Neural progenitor cell (in vitro differentiated cells): ENCODE measurements at regions not wholly inside any gene's neighbourhood (a gene's known extent, or its start where the extent isn't known, plus 50 kb on each side); places are given as distances from the start of the nearest gene placed in this dataset.

Source experiments
- DNase-seq: peaks from one replicate; pipeline ENCODE4 v3.0.0-alpha.2; 2016; ENCODE audit warnings: low spot score
- H2AFZ ChIP-seq: fragments of 200-600 bp; sonication (generic); replicated peaks from 2 replicates; pipeline ENCODE4 v1.6.1; 2016; ENCODE audit warnings: antibody characterized with exemption
- H3F3A ChIP-seq: fragments of 200-600 bp; sonication (generic); 2 replicates; pipeline ENCODE4 v1.6.1; 2016; ENCODE audit warnings: antibody characterized with exemption, low read depth
- H3K27ac ChIP-seq: fragments of 200-600 bp; sonication (generic); 2 replicates; pipeline ENCODE4 v1.5.1; 2016; ENCODE audit warnings: mild to moderate bottlenecking
- H3K27me3 ChIP-seq: fragments of 200-600 bp; sonication (generic); 2 replicates; pipeline ENCODE4 v1.6.1; 2016; ENCODE audit warnings: mild to moderate bottlenecking, moderate library complexity
- H3K36me3 ChIP-seq: fragments of 200-600 bp; sonication (generic); 2 replicates; pipeline ENCODE4 v1.5.1; 2016
- H3K4me1 ChIP-seq: fragments of 200-600 bp; sonication (generic); 2 replicates; pipeline ENCODE4 v1.6.1; 2016; ENCODE audit warnings: mixed run types
- H3K4me2 ChIP-seq: fragments of 200-600 bp; sonication (generic); 2 replicates; pipeline ENCODE4 v1.6.1; 2016
- H3K4me3 ChIP-seq: fragments of 200-600 bp; sonication (generic); 2 replicates; pipeline ENCODE4 v1.5.1; 2016
- H3K79me2 ChIP-seq: fragments of 200-600 bp; sonication (generic); 2 replicates; pipeline ENCODE4 v1.6.1; 2016; ENCODE audit warnings: low read depth
- H3K9ac ChIP-seq: fragments of 200-600 bp; sonication (generic); 2 replicates; pipeline ENCODE4 v1.6.1; 2016
- H3K9me3 ChIP-seq: fragments of 200-600 bp; sonication (generic); 2 replicates; pipeline ENCODE4 v1.5.1; 2016; ENCODE audit warnings: low read depth
- H4K20me1 ChIP-seq: fragments of 200-600 bp; sonication (generic); 2 replicates; pipeline ENCODE4 v1.6.1; 2016; ENCODE audit warnings: low read depth
- H3K27ac Mint-ChIP-seq: 3 replicates; pipeline ENCODE4 v1.8.0; 2021; ENCODE audit warnings: mixed read lengths
- H3K27me3 Mint-ChIP-seq: 2 replicates; pipeline ENCODE4 v1.8.0; 2022; ENCODE audit warnings: low read depth, mild to moderate bottlenecking, inconsistent platforms, moderate library complexity, mixed read lengths; ENCODE audit not compliant: insufficient read depth
- H3K36me3 Mint-ChIP-seq: 3 replicates; pipeline ENCODE4 v1.8.0; 2021; ENCODE audit warnings: mixed read lengths
- H3K4me1 Mint-ChIP-seq: 3 replicates; pipeline ENCODE4 v1.8.0; 2021; ENCODE audit warnings: mixed read lengths
- H3K4me3 Mint-ChIP-seq: 3 replicates; pipeline ENCODE4 v1.8.0; 2021; ENCODE audit warnings: mild to moderate bottlenecking, moderate library complexity, mixed read lengths
- H3K9me3 Mint-ChIP-seq: 3 replicates; pipeline ENCODE4 v1.8.0; 2020; ENCODE audit warnings: mixed read lengths
- EZH2 ChIP-seq: fragments of 200-600 bp; sonication (generic); IDR thresholded peaks from 2 replicates; pipeline ENCODE4 v1.6.1; 2017; ENCODE audit warnings: antibody characterized with exemption, mild to moderate bottlenecking, moderate library complexity
- EZH2phosphoT487 ChIP-seq: fragments of 200-600 bp; sonication (generic); IDR thresholded peaks from 2 replicates; pipeline ENCODE4 v1.6.1; 2017; ENCODE audit warnings: antibody characterized with exemption
- TF ChIP-seq, protein P1 (sequence below): fragments of 200-600 bp; sonication (generic); IDR thresholded peaks from 2 replicates; pipeline ENCODE4 v1.5.1; 2017; ENCODE audit warnings: antibody characterized with exemption, mild to moderate bottlenecking

DNA sequence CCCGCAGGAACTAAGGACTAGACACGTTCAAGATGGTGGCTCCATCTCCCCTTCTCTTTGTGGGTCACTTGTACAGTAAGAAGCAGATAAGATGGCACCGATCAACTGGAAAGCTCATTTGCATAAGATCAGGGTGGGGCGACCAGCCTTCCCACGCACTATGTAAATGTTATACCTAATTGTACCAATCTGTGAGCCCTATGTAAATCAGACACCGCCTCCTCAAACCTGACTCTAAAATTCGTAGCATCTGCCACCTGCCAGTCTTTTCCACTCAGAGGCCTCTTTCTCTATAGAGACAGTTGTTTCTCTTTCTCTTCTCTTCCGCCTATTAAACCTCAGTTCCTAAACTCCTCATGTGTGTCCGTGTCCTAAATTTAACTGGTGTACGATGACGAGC is 324.5 kb downstream of the PHF14 start:
- Mint-ChIP-seq H3K27me3 (no peaks in the 10 kb centered on the region), H3K9me3 (no peaks in the 10 kb centered on the region), H3K36me3 (no peaks in the 10 kb centered on the region), H3K27ac (no peak overlapping the region), H3K4me3 (no peak overlapping the region), H3K4me1 (no peaks in the 10 kb centered on the region)
- no peak overlapping the region for H3K27ac ChIP-seq
- H3F3A ChIP-seq: no peaks in the 10 kb centered on the region
- H3K27me3 ChIP-seq: no peaks in the 10 kb centered on the region
- H4K20me1 ChIP-seq: no peaks in the 10 kb centered on the region
- no peak overlapping the region for H3K4me3 ChIP-seq
- no peaks in the 10 kb centered on the region for H3K4me1 ChIP-seq
- H3K9ac ChIP-seq: no peak overlapping the region
- H3K79me2 ChIP-seq: no peaks in the 10 kb centered on the region
- no peak overlapping the region for H2AFZ ChIP-seq
- no peaks in the 10 kb centered on the region for H3K36me3 ChIP-seq
- H3K9me3 ChIP-seq: no peaks in the 10 kb centered on the region
- no peak for DNase-seq
- TF ChIP-seq EZH2phosphoT487: no peak
- TF ChIP-seq, protein P1, sequence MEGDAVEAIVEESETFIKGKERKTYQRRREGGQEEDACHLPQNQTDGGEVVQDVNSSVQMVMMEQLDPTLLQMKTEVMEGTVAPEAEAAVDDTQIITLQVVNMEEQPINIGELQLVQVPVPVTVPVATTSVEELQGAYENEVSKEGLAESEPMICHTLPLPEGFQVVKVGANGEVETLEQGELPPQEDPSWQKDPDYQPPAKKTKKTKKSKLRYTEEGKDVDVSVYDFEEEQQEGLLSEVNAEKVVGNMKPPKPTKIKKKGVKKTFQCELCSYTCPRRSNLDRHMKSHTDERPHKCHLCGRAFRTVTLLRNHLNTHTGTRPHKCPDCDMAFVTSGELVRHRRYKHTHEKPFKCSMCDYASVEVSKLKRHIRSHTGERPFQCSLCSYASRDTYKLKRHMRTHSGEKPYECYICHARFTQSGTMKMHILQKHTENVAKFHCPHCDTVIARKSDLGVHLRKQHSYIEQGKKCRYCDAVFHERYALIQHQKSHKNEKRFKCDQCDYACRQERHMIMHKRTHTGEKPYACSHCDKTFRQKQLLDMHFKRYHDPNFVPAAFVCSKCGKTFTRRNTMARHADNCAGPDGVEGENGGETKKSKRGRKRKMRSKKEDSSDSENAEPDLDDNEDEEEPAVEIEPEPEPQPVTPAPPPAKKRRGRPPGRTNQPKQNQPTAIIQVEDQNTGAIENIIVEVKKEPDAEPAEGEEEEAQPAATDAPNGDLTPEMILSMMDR: no peak
- no peak for TF ChIP-seq EZH2
- H3K4me2 ChIP-seq: no peak overlapping the region

DNA sequence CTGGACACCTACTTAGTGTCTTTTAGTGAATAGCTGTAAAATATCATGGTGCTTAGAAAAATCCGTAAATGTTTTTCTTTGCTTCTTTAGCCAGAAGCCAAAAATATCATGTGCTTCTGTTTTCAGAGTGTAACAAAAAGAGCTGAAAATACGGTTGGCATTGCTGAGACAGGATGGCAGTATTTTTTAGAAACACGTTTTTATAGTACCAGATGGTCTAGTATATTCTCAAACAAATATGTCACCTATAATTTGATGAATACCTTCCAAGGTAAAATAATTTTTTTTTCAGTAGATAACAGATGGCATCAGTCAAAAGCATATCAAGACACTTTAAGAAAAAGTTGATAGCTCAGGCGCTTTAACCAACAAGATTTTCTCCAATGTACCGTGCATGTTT is 326.6 kb downstream of the PHF14 start:
- Mint-ChIP-seq H3K27me3 (no peaks in the 10 kb centered on the region), H3K9me3 (no peaks in the 10 kb centered on the region), H3K4me3 (no peak overlapping the region), H3K4me1 (no peaks in the 10 kb centered on the region), H3K27ac (no peak overlapping the region), H3K36me3 (no peaks in the 10 kb centered on the region)
- Histone ChIP-seq H3K27ac (no peak overlapping the region), H3K4me2 (no peak overlapping the region), H3K4me3 (no peak overlapping the region), H3K4me1 (no peaks in the 10 kb centered on the region), H3K79me2 (no peaks in the 10 kb centered on the region), H3F3A (no peaks in the 10 kb centered on the region), H3K36me3 (no peaks in the 10 kb centered on the region), H3K9ac (no peak overlapping the region), H4K20me1 (no peaks in the 10 kb centered on the region), H3K27me3 (no peaks in the 10 kb centered on the region), H3K9me3 (no peaks in the 10 kb centered on the region), H2AFZ (no peak overlapping the region)
- no peak for DNase-seq
- no peak for TF ChIP-seq EZH2phosphoT487
- TF ChIP-seq EZH2: no peak
- TF ChIP-seq, protein P1: no peak

DNA sequence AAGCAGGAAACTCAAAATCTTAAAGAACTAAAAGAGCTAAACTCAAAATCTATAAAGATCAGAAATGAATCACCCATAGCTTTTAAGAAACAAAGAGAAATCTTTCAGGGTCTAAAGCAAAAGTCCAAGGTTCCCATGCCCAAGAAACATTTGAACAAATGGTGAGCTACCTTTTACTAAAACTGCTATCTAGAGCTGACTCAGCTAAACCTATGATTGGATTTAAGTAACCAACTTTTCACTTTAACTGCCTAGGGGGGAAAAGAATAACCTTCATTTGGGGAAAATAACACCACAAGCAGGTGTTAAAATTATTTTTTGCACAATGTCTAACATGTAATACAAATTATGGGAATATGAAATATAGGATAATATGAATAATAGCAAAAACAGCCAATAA is 328.4 kb downstream of the PHF14 start:
- no peak overlapping the region for H3K9ac ChIP-seq

More for the DNA sequence above, 328.4 kb downstream of the PHF14 start:
- Mint-ChIP-seq H3K4me3 (no peak overlapping the region), H3K27ac (no peak overlapping the region), H3K4me1 (no peaks in the 10 kb centered on the region), H3K27me3 (no peaks in the 10 kb centered on the region), H3K36me3 (no peaks in the 10 kb centered on the region), H3K9me3 (no peaks in the 10 kb centered on the region)
- no peaks in the 10 kb centered on the region for H3F3A ChIP-seq
- H3K4me2 ChIP-seq: no peak overlapping the region
- no peaks in the 10 kb centered on the region for H3K27me3 ChIP-seq
- no peaks in the 10 kb centered on the region for H3K4me1 ChIP-seq
- TF ChIP-seq EZH2 (no peak), EZH2phosphoT487 (no peak)
- TF ChIP-seq, protein P1: no peak
- no peak overlapping the region for H2AFZ ChIP-seq
- DNase-seq: no peak
- H3K79me2 ChIP-seq: no peaks in the 10 kb centered on the region
- H3K9me3 ChIP-seq: no peaks in the 10 kb centered on the region
- H3K27ac ChIP-seq: no peak overlapping the region
- H3K4me3 ChIP-seq: no peak overlapping the region
- H3K36me3 ChIP-seq: no peaks in the 10 kb centered on the region
- no peaks in the 10 kb centered on the region for H4K20me1 ChIP-seq
